HuH-7 (cell line): ENCODE measurements at regions not wholly inside any gene's neighbourhood (a gene's known extent, or its start where the extent isn't known, plus 50 kb on each side); places are given as distances from the start of the nearest gene placed in this dataset.
"Not testable (repeated sequence)": the region's sequence is repeated elsewhere in the genome, so short reads cannot be mapped to it uniquely, and the experiment has no call there.

Source experiments
- DNase-seq: peaks from one replicate; pipeline ENCODE4 v3.0.0; 2011; ENCODE audit warnings: low spot score

GRCh38 chr10:44268435-44268948, 116.4 kb downstream of the CXCL12 start:
- DNase-seq = not testable (repeated sequence)

- no peak for DNase-seq
Measured at GRCh38 chr10:44267007-44267406, 117.9 kb downstream of the CXCL12 start.

GRCh38 chr10:44264244-44264643, 120.7 kb downstream of the CXCL12 start:
- DNase-seq = no peak

GRCh38 chr10:44263771-44264170, 121.1 kb downstream of the CXCL12 start:
- DNase-seq = no peak

- no peak for DNase-seq
Measured at GRCh38 chr10:44262551-44263251, 122.2 kb downstream of the CXCL12 start.

- DNase-seq = no peak
Measured at GRCh38 chr10:44261710-44262455, 123.0 kb downstream of the CXCL12 start.

- DNase-seq = no peak
Measured at GRCh38 chr10:44261296-44261695, 123.6 kb downstream of the CXCL12 start.

GRCh38 chr10:44260286-44260928, 124.5 kb downstream of the CXCL12 start:
- DNase-seq = no peak

- no peak for DNase-seq
Measured at GRCh38 chr10:44259090-44259874, 125.6 kb downstream of the CXCL12 start.

GRCh38 chr10:44258460-44259089, 126.3 kb downstream of the CXCL12 start:
- no peak for DNase-seq

GRCh38 chr10:44258019-44258418, 126.9 kb downstream of the CXCL12 start:
- DNase-seq = no peak

- no peak for DNase-seq
Measured at GRCh38 chr10:44253769-44254462, 131.0 kb downstream of the CXCL12 start.

GRCh38 chr10:44252631-44253030, 132.3 kb downstream of the CXCL12 start:
- DNase-seq = not testable (repeated sequence)

GRCh38 chr10:44249933-44250332, 135.0 kb downstream of the CXCL12 start:
- DNase-seq = not testable (repeated sequence)

GRCh38 chr10:44249490-44249889, 135.4 kb downstream of the CXCL12 start:
- DNase-seq = no peak

GRCh38 chr10:44246700-44247099, 138.2 kb downstream of the CXCL12 start:
- not testable (repeated sequence) for DNase-seq

GRCh38 chr10:44246287-44246686, 138.6 kb downstream of the CXCL12 start:
- DNase-seq = not testable (repeated sequence)

GRCh38 chr10:44245601-44245938, 139.3 kb downstream of the CXCL12 start:
- no peak for DNase-seq

GRCh38 chr10:44244745-44245600, 139.9 kb downstream of the CXCL12 start:
- DNase-seq = no peak
